ENCODE measurements at regions not wholly inside any gene's neighbourhood (a gene's known extent, or its start where the extent isn't known, plus 50 kb on each side); places are given as distances from the start of the nearest gene placed in this dataset.
A peak's percentile ranks its signal among the peaks of the same experiment; 100 is the strongest.
"Not testable (repeated sequence)": the region's sequence is repeated elsewhere in the genome, so short reads cannot be mapped to it uniquely, and the experiment has no call there.

DNA sequence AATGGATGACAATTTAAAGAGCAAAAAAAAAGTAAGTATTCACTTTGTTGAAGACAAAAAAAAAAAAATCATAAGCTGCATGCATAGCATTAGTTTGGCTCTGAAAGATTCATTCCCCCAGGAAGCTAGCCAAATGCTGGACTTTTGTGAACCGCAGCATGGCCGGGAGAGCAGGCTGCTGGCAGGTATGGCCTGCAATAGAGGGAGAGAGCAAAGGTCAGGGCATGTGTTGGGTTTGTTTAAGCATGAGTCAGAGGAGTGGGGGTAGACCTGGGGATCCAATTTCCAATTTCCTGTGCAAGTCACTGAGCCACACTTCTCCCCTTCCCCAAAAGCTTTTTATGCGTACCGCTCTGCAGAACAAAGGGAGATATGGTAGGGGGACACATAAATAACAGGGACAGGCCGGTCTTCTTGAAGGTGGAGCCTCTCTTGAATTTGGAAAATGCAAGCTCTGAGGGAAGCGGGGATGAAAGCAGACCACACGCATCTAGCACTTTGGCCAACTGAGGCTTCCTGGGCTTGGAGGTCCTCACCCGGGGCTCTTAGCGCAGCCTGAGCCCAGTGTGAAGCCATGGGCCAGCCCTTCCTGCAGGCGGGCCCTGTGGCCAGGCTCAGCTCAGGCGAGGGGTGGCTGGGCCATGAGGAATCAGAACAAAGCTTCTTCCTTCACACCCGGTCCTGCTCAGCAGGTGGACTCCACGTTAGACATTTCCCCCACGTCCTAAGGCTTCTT is 171.1 kb downstream of the TOMM20 start:
- POLR2A ChIA-PET, result interaction anchor here (0.5 to 1.7 kb wide), 4 partner anchors 24 to 556 kb away, joined by 3 to 5 read pairs (median 4); no protein-coding TSS in a partner anchor
- Mint-ChIP-seq H3K27me3 (no peaks in the 10 kb centered on the region), H3K36me3 (peaks cover 2% of the 10 kb centered on the region), H3K4me1 (peaks cover 50% of the 10 kb centered on the region), H3K27ac (peak overlapping the region; percentile 53), H3K9me3 (no peaks in the 10 kb centered on the region), H3K4me3 (no peak overlapping the region)
- DNase-seq (no peak), ATAC-seq (ENCODE audit: low read depth) (no peak)

DNA sequence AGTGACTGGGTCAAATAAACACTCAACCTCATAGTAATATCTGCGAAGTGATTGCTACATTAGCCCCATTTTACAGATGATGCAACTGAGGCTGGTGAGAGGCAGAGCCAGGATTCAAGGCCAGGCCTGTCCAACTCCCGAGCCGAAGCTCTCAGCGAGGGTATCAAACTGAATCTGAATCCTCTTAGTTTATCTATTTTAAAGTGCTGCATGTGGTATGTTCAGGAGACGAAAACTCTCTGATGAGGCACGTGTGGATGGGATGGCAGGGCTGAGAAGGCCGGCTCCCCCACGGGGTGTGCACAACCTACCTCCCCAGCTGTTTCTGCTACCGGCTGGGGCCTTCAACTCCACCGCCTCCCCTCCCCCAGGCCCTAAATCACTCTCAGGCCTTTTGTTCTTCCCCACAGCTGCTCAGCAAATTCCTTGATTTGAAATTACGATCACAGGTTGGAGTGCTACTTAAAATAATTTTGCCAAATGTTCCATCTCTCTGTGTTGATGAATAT is 171.8 kb downstream of the TOMM20 start:
- peak overlapping the region; percentile 53 for H3K27ac Mint-ChIP-seq
- no peaks in the 10 kb centered on the region for H3K9me3 Mint-ChIP-seq
- no peaks in the 10 kb centered on the region for H3K27me3 Mint-ChIP-seq
- DNase-seq (no peak), ATAC-seq (ENCODE audit: low read depth) (no peak)
- peaks cover 2% of the 10 kb centered on the region for H3K36me3 Mint-ChIP-seq
- H3K4me1 Mint-ChIP-seq, result peaks cover 44% of the 10 kb centered on the region
- POLR2A ChIA-PET, result interaction anchor here (0.6 to 2.9 kb wide), 3 partner anchors 23 to 557 kb away, joined by 3 to 7 read pairs (median 5); no protein-coding TSS in a partner anchor
- H3K4me3 Mint-ChIP-seq, result no peak overlapping the region

DNA sequence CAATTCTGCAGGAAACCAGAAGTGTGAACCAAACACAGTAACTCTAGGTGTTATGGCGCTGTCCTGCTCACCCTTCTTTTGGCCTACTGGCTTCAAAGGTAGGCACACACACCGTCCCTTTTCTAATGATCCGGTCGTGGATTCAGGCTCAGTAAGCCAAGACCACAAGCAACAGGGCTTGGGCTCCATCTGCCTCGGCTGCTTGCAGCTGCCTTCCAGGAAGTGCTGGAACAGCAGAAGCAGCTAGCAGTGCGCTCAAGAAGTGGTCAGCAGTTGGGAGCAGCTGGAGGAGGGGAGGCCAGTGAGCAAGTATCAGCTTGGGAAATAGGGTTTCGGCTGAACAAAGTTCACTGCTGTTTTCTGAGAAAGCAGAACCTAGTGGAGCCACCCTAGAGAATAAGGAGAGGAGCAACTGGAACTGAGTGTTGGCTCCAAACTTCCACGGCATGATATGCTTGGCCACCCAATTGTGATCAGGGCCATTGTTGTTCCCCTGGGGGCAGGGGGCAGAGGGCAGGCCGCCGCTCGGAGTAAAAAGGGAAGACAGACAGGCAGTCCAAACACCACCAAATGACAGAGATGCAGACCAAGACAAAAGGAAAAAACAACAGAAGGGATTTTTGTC is 173.4 kb downstream of the TOMM20 start:
- no peaks in the 10 kb centered on the region for H3K9me3 Mint-ChIP-seq
- peaks cover 2% of the 10 kb centered on the region for H3K36me3 Mint-ChIP-seq
- H3K4me3 Mint-ChIP-seq, result peak overlapping the region; percentile 51
- ATAC-seq (ENCODE audit: low read depth) (peak; percentile 57), DNase-seq (no peak)
- peak overlapping the region; percentile 90 for H3K27ac Mint-ChIP-seq
- H3K27me3 Mint-ChIP-seq, result no peaks in the 10 kb centered on the region
- POLR2A ChIA-PET, result interaction anchor here (1.0 to 2.9 kb wide), 5 partner anchors 22 to 345 kb away, joined by 3 to 7 read pairs (median 4); partner anchors contain the start of gene IRF2BP2
- peaks cover 33% of the 10 kb centered on the region for H3K4me1 Mint-ChIP-seq

DNA sequence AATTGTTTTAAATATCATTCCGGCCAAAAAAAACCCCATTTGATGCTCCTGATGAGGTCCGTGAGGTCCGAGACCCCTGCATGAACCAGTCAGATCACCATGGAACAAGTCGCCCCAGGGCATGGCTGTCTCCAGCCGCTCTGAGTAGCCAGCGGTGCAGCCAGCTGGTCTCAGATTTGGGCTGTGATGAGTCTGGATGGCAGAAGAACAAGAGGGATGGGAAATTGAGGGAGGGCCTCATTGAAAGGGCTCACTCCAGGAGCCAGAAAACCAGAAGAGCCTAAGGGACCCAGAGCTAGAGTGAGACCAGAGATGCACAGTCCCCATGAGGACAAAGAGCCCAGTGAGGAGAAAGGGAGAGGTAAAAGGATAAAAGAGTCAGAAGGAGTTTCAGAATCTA is 174.0 kb downstream of the TOMM20 start:
- POLR2A ChIA-PET, result interaction anchor here (1.0 to 2.9 kb wide), 5 partner anchors 21 to 345 kb away, joined by 3 to 7 read pairs (median 4); partner anchors contain the start of gene IRF2BP2
- Mint-ChIP-seq H3K4me1 (peaks cover 28% of the 10 kb centered on the region), H3K36me3 (peaks cover 2% of the 10 kb centered on the region), H3K27ac (peak overlapping the region; percentile 90), H3K27me3 (no peaks in the 10 kb centered on the region), H3K9me3 (peaks cover under 1% of the 10 kb centered on the region), H3K4me3 (peak overlapping the region; percentile 46)
- no peak for DNase-seq
- no peak for ATAC-seq (ENCODE audit: low read depth)

DNA sequence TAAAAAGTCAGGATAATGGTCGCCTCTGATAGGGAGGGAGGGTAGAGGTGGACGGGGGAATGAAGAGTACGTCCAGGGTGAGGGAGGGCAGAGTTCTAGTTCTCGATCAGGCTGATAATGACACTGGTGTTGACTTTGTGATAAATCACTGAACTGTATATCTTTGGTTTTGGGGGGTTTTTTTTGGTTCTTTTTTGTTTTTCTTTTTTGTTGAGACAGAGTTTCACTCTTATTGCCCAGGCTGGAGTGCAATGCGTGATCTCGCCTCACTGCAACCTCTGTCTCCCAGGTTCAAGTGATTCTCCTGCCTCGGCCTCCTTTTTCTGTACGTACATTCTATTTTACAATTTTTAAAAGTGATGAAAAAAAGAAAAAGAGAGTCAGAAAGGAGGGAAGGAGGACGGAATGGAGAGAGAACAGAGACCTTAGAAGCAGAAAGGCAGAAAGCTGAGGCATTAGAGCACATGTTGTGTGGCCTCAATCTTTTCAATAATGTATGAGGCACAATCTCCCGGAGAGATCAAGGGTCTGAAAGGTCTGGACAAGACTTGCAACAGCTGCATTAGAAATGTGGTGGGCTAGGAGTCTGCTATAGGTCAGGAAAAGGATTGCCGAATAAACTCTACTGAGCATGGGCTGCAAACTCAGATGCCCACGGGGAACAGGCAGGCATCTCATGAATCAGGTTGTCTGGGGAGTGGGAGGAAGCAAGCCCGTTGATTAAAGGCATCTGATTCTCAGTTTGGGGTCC is 174.8 kb downstream of the TOMM20 start:
- ATAC-seq (ENCODE audit: low read depth) (no peak), DNase-seq (no peak)
- Mint-ChIP-seq H3K4me1 (peaks cover 20% of the 10 kb centered on the region), H3K27ac (peak overlapping the region; percentile 90), H3K4me3 (peak overlapping the region; percentile 46), H3K36me3 (peaks cover 8% of the 10 kb centered on the region), H3K27me3 (no peaks in the 10 kb centered on the region), H3K9me3 (peaks cover 7% of the 10 kb centered on the region)
- POLR2A ChIA-PET, result interaction anchor here (1.2 to 2.9 kb wide), 3 partner anchors 21 to 229 kb away, joined by 4 to 7 read pairs (median 5); no protein-coding TSS in a partner anchor

DNA sequence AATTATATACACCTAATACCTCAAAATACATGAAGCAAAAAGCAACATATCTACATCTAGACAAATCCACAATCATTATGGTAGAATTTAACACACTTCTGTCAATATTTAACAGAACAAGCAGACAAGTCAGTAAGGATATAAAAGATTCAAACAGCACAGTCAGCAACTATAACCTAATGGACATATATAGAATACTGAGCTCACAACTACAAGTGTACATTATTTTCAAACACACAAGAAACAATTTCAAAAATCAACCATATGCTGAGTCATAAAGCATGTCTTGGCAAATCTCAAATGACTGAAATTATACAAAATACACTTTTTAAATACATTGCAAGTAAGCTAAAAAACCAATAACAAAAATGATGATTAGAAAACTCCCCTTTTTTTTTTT is 178.0 kb downstream of the TOMM20 start:
- POLR2A ChIA-PET, result no interaction called here
- peaks cover 14% of the 10 kb centered on the region for H3K4me1 Mint-ChIP-seq

DNA sequence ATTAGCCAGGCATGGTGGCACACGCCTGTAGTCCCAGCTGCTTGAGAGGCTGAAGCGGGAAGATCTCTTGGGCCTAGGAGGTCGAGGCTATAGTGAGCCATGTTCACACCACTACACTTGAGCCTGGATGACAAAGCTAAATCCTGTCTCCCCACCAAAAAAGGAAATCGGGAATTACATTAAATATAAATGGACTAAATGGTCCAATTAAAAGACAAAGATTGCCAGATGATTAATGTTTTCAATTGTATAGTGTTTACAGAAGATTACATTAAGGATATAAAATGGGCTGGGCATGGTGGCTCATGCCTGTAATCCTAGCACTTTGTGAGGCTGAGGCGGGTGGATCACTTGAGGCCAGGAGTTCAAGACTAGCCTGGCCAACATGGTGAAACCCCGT is 179.1 kb downstream of the TOMM20 start:
- H3K4me3 Mint-ChIP-seq; H3K4me1 Mint-ChIP-seq; H3K27me3 Mint-ChIP-seq; DNase-seq; ATAC-seq (ENCODE audit: low read depth); H3K27ac Mint-ChIP-seq: not testable (repeated sequence)
- POLR2A ChIA-PET, result interaction anchor here (0.6 to 1.2 kb wide), 2 partner anchors 21 to 339 kb away, joined by 3 read pairs; no protein-coding TSS in a partner anchor
- Mint-ChIP-seq H3K9me3 (peaks cover 12% of the 10 kb centered on the region), H3K36me3 (peaks cover 12% of the 10 kb centered on the region)

More for the DNA sequence above, 178.0 kb downstream of the TOMM20 start:
- Mint-ChIP-seq H3K4me3 (no peak overlapping the region), H3K27ac (no peak overlapping the region), H3K27me3 (no peaks in the 10 kb centered on the region), H3K36me3 (peaks cover 8% of the 10 kb centered on the region), H3K9me3 (peaks cover 7% of the 10 kb centered on the region)
- no peak for DNase-seq
- no peak for ATAC-seq (ENCODE audit: low read depth)

DNA sequence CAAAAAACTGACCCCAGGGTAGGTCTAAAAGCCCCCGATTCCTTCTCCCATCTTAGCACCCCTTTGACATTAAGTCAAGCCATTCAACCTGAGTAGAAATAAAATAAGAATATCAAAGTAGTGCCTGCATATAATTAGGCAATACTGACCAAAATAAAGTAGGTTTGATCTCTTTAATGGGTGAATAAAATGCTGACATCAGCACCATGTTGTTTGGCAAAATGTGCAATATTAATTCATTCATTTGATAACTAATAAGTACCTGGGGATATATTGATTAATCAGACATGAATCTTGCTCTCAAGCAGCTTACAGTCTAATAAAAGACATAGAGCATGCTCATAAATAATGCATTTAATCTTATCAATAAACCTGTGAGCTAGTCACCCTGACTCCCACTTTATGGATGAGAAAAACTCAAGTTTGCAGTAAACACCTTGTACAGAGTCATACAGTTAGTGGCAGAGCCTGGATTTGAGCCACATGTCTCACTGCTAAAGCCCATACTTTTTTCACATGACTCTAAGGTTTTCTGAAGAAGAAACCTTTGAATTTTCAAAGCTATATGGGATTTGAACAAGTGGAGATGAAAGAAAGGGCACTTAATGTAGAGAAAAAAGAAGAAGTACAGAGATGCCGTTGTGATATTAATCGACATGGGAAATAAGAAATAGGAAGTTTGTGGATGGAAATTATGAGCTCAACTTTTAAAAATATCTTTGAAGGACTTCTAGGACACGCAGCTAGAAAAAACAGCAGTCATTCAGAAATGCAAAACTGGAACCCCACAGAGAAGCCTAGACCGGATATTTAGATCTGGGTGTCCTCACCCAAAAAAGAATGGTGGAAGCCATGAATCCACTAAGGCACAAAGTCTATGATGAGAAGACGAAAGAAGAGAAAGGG is 183.9 kb downstream of the TOMM20 start:
- DNase-seq, result no peak
- Mint-ChIP-seq H3K27ac (no peak overlapping the region), H3K4me1 (peaks cover 4% of the 10 kb centered on the region), H3K4me3 (no peak overlapping the region), H3K9me3 (peaks cover 22% of the 10 kb centered on the region), H3K36me3 (peaks cover 16% of the 10 kb centered on the region), H3K27me3 (no peaks in the 10 kb centered on the region)
- POLR2A ChIA-PET, result no interaction called here
- ATAC-seq (ENCODE audit: low read depth), result no peak

DNA sequence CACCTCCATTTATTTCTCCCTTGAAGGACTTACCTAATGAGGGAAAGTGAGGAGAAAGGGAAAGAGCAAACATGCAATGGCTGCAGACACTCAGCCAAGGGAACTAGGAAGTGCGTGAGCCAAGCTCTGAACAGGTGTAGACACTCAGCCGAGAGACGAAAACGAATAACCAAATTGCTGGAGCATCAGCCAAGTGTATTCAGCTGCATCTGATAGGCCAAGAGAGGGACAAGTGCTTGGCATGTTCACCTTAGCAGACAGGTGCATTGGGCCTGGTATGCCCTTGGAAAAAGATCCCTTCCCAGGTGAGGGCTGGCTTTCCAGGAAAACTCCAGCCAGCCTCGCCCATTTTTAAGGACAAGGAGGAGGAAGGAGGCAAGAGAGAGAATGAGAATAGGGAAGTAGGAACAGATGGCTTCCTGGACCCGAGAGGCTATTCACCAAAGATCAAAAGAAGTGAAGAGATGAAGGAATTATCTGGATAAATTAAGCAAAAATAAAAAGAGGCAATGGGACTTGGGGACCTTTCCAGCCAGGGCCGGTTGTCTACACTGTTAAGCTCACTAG is 184.7 kb downstream of the TOMM20 start:
- Mint-ChIP-seq H3K9me3 (peaks cover 15% of the 10 kb centered on the region), H3K4me3 (no peak overlapping the region), H3K36me3 (peaks cover 10% of the 10 kb centered on the region), H3K4me1 (peaks cover 4% of the 10 kb centered on the region), H3K27ac (no peak overlapping the region), H3K27me3 (no peaks in the 10 kb centered on the region)
- ATAC-seq (ENCODE audit: low read depth) (no peak), DNase-seq (no peak)
- POLR2A ChIA-PET, result interaction anchor here (0.6 kb wide), 1 partner anchor 171 kb away, joined by 3 read pairs; no protein-coding TSS in a partner anchor

DNA sequence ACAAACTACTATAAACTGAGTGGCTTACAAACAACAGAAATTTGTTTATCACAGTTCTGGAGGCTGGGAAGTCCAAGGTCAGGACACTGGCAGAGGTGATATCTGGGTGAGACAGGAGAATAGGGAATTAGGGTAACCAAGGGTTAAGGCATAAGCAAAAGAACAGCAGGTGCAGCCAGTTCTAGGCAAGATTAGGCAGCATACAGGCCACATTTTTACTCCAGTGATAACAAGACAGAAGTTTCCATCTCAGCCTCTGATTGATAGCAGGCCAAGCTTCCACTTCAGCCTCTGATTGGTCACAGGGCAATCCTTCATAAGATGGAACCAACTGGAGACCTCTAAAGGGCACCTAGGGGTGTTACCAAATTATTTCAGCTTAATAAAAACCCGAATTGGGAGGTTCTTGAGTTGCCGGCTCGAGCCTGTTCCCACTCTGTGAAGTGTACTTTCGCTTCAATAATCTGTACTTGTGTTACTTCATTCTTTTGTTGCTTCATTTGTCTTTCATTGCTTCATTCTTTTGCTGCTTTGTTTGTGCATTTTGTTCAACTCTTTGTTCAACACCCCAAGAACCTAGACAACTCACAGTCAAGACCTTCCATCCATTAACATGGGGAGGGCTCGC is 185.6 kb downstream of the TOMM20 start:
- H3K27ac Mint-ChIP-seq, result peak overlapping the region; percentile 25
- H3K9me3 Mint-ChIP-seq, result peaks cover 15% of the 10 kb centered on the region
- POLR2A ChIA-PET, result interaction anchor here (0.6 kb wide), 1 partner anchor 170 kb away, joined by 3 read pairs; no protein-coding TSS in a partner anchor
- ATAC-seq (ENCODE audit: low read depth), result no peak
- peaks cover 4% of the 10 kb centered on the region for H3K4me1 Mint-ChIP-seq
- H3K36me3 Mint-ChIP-seq, result peaks cover 10% of the 10 kb centered on the region
- no peak for DNase-seq
- H3K4me3 Mint-ChIP-seq, result no peak overlapping the region
- no peaks in the 10 kb centered on the region for H3K27me3 Mint-ChIP-seq

DNA sequence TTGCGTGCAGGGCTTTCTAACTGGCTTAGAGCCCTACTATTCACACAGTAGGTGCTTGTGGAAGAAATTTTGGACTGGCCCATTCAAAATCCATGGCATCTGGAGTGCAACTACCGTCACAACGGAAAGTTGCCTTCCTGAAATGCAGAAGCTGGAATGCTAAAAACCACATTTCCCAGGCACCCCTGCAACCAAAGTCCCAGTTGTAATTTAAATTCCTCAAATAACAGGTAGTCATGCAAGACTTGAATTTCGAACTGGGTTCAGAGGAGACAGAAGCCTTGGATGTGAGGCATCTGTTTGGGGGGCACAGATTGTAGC is 186.7 kb downstream of the TOMM20 start:
- Mint-ChIP-seq H3K36me3 (peaks cover 10% of the 10 kb centered on the region), H3K27me3 (no peaks in the 10 kb centered on the region), H3K9me3 (peaks cover 15% of the 10 kb centered on the region), H3K4me3 (no peak overlapping the region), H3K4me1 (peaks cover 4% of the 10 kb centered on the region), H3K27ac (no peak overlapping the region)
- POLR2A ChIA-PET, result no interaction called here
- DNase-seq (no peak), ATAC-seq (ENCODE audit: low read depth) (no peak)
